ENCODE measurements at regions not wholly inside any gene's neighbourhood (a gene's known extent, or its start where the extent isn't known, plus 50 kb on each side); places are given as distances from the start of the nearest gene placed in this dataset.

- TF ChIP-seq CTCF (IDR thresholded peaks at IDR 0.05) (peak in 3 of 4 experiments; percentile 16 to 33 (median 17)), POLR2AphosphoS5 (IDR thresholded peaks at IDR 0.05) (no peak), POLR2A (IDR thresholded peaks at IDR 0.05) (no peak)
Observed at GRCh38 chr6:51541847-51542246, 545.6 kb downstream of the PKHD1 start.

Data from prostate gland (tissue), 2 donors.